Liver (tissue), 8 donors: ENCODE measurements at regions not wholly inside any gene's neighbourhood (a gene's known extent, or its start where the extent isn't known, plus 50 kb on each side); places are given as distances from the start of the nearest gene placed in this dataset.

ENCODE experiments used
- DNase-seq: peaks from one replicate; pipeline ENCODE4 v3.0.0-alpha.2; 2017; ENCODE audit warnings: low spot score
- H3K27ac ChIP-seq, 2 donors: one replicate each; pipeline ENCODE4 v1.7.0; 2013; ENCODE audit warnings: inconsistent platforms in 2 of 2, low read length in 2 of 2, control low read depth in 1 of 2, low read depth in 1 of 2, mild to moderate bottlenecking in 1 of 2
- H3K27me3 ChIP-seq, 4 donors: one replicate each; pipeline versions ENCODE4 v1.6.1 to v1.7.0; 2013; ENCODE audit warnings: low read length in 3 of 4, inconsistent platforms in 1 of 4, mild to moderate bottlenecking in 1 of 4, moderate library complexity in 1 of 4; ENCODE audit not compliant: control insufficient read depth in 4 of 4, insufficient read depth in 4 of 4
- H3K36me3 ChIP-seq, 4 donors: one replicate each; pipeline versions ENCODE4 v1.6.1 to v1.7.0; 2013; ENCODE audit warnings: low read length in 3 of 4, mild to moderate bottlenecking in 3 of 4, low read depth in 1 of 4, moderate library complexity in 1 of 4; ENCODE audit not compliant: control insufficient read depth in 4 of 4, insufficient read depth in 3 of 4
- H3K4me1 ChIP-seq, 4 donors: one replicate each; pipeline versions ENCODE4 v1.6.1 to v1.7.0; 2013; ENCODE audit warnings: low read length in 3 of 4, mild to moderate bottlenecking in 3 of 4, moderate library complexity in 1 of 4; ENCODE audit not compliant: control insufficient read depth in 4 of 4, insufficient read depth in 4 of 4
- H3K4me3 ChIP-seq, 3 donors: one replicate each; pipeline versions ENCODE4 v1.6.1 to v1.7.0; 2013; ENCODE audit warnings: low read length in 3 of 3, control low read depth in 1 of 3, low read depth in 1 of 3, mild to moderate bottlenecking in 1 of 3
- H3K9ac ChIP-seq, 2 donors: one replicate each; pipeline ENCODE4 v1.7.0; 2013; ENCODE audit warnings: low read length in 2 of 2, mild to moderate bottlenecking in 2 of 2, moderate library complexity in 2 of 2, control low read depth in 1 of 2, low read depth in 1 of 2
- H3K9me3 ChIP-seq, 4 donors: one replicate each; pipeline versions ENCODE4 v1.6.1 to v1.7.0; 2013; ENCODE audit warnings: low read length in 3 of 4; ENCODE audit not compliant: control insufficient read depth in 4 of 4
- ATF3 ChIP-seq: IDR thresholded peaks from 2 replicates; pipeline ENCODE4 v1.6.1; 2016; ENCODE audit warnings: antibody characterized with exemption
- CTCF ChIP-seq: fragments of 150-350 bp; IDR thresholded peaks from 2 replicates; pipeline ENCODE4 v1.5.1; 2017; ENCODE audit warnings: improper control_type of control experiment, low read depth, low read length; ENCODE audit not compliant: missing input control
- EGR1 ChIP-seq, 2 donors: IDR thresholded peaks; 2 replicates each; pipeline ENCODE4 v1.6.1; 2016 to 2018; ENCODE audit warnings: antibody characterized with exemption in 2 of 2, low read depth in 2 of 2
- FOXA1 ChIP-seq: IDR thresholded peaks from 2 replicates; pipeline ENCODE4 v1.6.1; 2016; ENCODE audit warnings: antibody characterized with exemption
- FOXA2 ChIP-seq: IDR thresholded peaks from 2 replicates; pipeline ENCODE4 v1.6.1; 2016; ENCODE audit warnings: antibody characterized with exemption
- GABPA ChIP-seq, 2 donors: IDR thresholded peaks in 1 of 2; conservative IDR thresholded peaks in 1 of 2; 2 replicates each; pipeline ENCODE4 v1.6.1; 2016; ENCODE audit warnings: antibody characterized with exemption in 2 of 2, mild to moderate bottlenecking in 1 of 2, moderate library complexity in 1 of 2
- HNF4G ChIP-seq: IDR thresholded peaks from 2 replicates; pipeline ENCODE4 v1.6.1; 2016; ENCODE audit warnings: antibody characterized with exemption
- JUND ChIP-seq, 2 donors: IDR thresholded peaks; 2 replicates each; pipeline ENCODE4 v1.6.1; 2016; ENCODE audit warnings: antibody characterized with exemption in 2 of 2
- NR2F2 ChIP-seq: IDR thresholded peaks from 2 replicates; pipeline ENCODE4 v1.6.1; 2016; ENCODE audit warnings: antibody characterized with exemption
- RAD21 ChIP-seq, 2 donors: IDR thresholded peaks; 2 replicates each; pipeline ENCODE4 v1.6.1; 2016; ENCODE audit warnings: antibody characterized with exemption in 2 of 2, mild to moderate bottlenecking in 2 of 2
- REST ChIP-seq: IDR thresholded peaks from 2 replicates; pipeline ENCODE4 v1.6.1; 2016; ENCODE audit warnings: antibody characterized with exemption, mild to moderate bottlenecking
- RXRA ChIP-seq, 2 donors: IDR thresholded peaks; 2 replicates each; pipeline ENCODE4 v1.6.1; 2017 to 2018; ENCODE audit warnings: antibody characterized with exemption in 2 of 2, mild to moderate bottlenecking in 1 of 2
- SP1 ChIP-seq: IDR thresholded peaks from 2 replicates; pipeline ENCODE4 v1.6.1; 2018; ENCODE audit warnings: antibody characterized with exemption, mild to moderate bottlenecking
- TAF1 ChIP-seq: conservative IDR thresholded peaks from 2 replicates; pipeline ENCODE4 v1.6.1; 2016; ENCODE audit warnings: antibody characterized with exemption, mild to moderate bottlenecking
- YY1 ChIP-seq: IDR thresholded peaks from 2 replicates; pipeline ENCODE4 v1.6.1; 2016; ENCODE audit warnings: antibody characterized with exemption, mild to moderate bottlenecking
- ZBTB33 ChIP-seq: IDR thresholded peaks from 2 replicates; pipeline ENCODE4 v1.6.1; 2016; ENCODE audit warnings: antibody characterized with exemption
- WGBS: extraction: QIAGEN DNeasy Blood & Tissue Kit; methylation state at CpG from one replicate; pipeline ENCODE4 v1.1.7; 2013; 5-methylcytosine and 5-hydroxymethylcytosine counted together
- donor health status: healthy.
- donor health status: healthy.
- donor health status: healthy.
- donor health status: healthy.
- donor health status: healthy.

- TF ChIP-seq FOXA2, result no peak
- TF ChIP-seq ZBTB33, result no peak
- TF ChIP-seq RAD21 (IDR thresholded peaks at IDR 0.05), result no peak
- TF ChIP-seq EGR1 (IDR thresholded peaks at IDR 0.05; ENCODE audit: low read depth in 2 of 2), result no peak
- no peak for TF ChIP-seq GABPA (IDR thresholded peaks at IDR 0.05 in 1 of 2, conservative IDR thresholded peaks at IDR 0.05 in 1 of 2)
- no peak for TF ChIP-seq TAF1
- TF ChIP-seq REST, result no peak
- no peak for TF ChIP-seq HNF4G
- TF ChIP-seq FOXA1, result no peak
- no peak for TF ChIP-seq CTCF
- no peak for TF ChIP-seq RXRA (IDR thresholded peaks at IDR 0.05)
- no peak for TF ChIP-seq YY1
Observed at GRCh38 chr12:46071335-46071734, 81.0 kb upstream of the SCAF11 start.

GRCh38 chr12:46067094-46067493 lies 76.7 kb upstream of the SCAF11 start:
- Histone ChIP-seq H3K27ac (no peak overlapping the region), H3K4me1 (peaks cover 0 to 6% (median 3%) of the 10 kb centered on the region in 4 donors), H3K9ac (no peak overlapping the region), H3K36me3 (no peaks in the 10 kb centered on the region), H3K9me3 (no peaks in the 10 kb centered on the region), H3K27me3 (no peaks in the 10 kb centered on the region), H3K4me3 (no peak overlapping the region)
- no peak for DNase-seq
- no peak for TF ChIP-seq NR2F2
- no peak for TF ChIP-seq JUND (IDR thresholded peaks at IDR 0.05)
- no peak for TF ChIP-seq GABPA (IDR thresholded peaks at IDR 0.05 in 1 of 2, conservative IDR thresholded peaks at IDR 0.05 in 1 of 2)
- no peak for TF ChIP-seq RXRA (IDR thresholded peaks at IDR 0.05)
- no peak for TF ChIP-seq REST
- no peak for TF ChIP-seq EGR1 (IDR thresholded peaks at IDR 0.05; ENCODE audit: low read depth in 2 of 2)
- no peak for TF ChIP-seq FOXA1
- TF ChIP-seq SP1, result no peak
- TF ChIP-seq YY1, result no peak
- no peak for TF ChIP-seq ATF3
- no peak for TF ChIP-seq CTCF
- TF ChIP-seq TAF1, result no peak
- TF ChIP-seq RAD21 (IDR thresholded peaks at IDR 0.05), result no peak
- WGBS, result 90% methylated on average over 9 of the region's 9 CpGs

More at GRCh38 chr12:46071335-46071734, 81.0 kb upstream of the SCAF11 start:
- H3K27me3 ChIP-seq, result no peaks in the 10 kb centered on the region
- H3K27ac ChIP-seq, result no peak overlapping the region
- peaks cover 0 to 8% (median 3%) of the 10 kb centered on the region in 4 donors for H3K4me1 ChIP-seq
- H3K4me3 ChIP-seq, result no peak overlapping the region
- no peaks in the 10 kb centered on the region for H3K9me3 ChIP-seq
- 90% methylated on average over 5 of the region's 5 CpGs for WGBS
- H3K9ac ChIP-seq, result no peak overlapping the region
- no peaks in the 10 kb centered on the region for H3K36me3 ChIP-seq
- no peak for DNase-seq
